ENCODE measurements at regions not wholly inside any gene's neighbourhood (a gene's known extent, or its start where the extent isn't known, plus 50 kb on each side); places are given as distances from the start of the nearest gene placed in this dataset.
"Not testable (repeated sequence)": the region's sequence is repeated elsewhere in the genome, so short reads cannot be mapped to it uniquely, and the experiment has no call there.

DNA sequence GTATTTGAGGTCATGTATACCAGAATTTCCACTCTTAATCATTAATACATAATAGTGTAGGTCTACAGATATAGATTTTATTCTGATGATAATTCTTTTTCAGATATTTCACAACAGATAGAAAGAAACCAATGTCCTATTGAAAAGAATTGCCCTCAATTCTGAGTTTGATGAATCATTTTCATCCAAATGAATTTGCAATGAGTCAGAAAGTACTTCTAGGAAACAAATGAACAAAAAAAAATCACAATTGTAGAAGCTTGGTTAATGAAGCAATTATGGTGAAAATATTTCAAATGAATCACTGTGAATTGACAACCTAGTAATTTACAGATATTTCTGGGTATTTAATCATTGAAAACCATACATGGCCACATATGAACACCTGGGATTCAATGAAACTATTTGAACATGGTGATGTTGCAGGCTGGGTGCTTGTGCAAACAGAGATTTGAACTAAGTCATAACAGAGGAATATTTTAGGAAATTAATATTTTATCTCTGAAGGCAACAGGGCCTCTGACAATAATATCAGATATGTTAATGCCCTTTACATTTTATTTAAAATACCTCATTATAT is 360.9 kb downstream of the SLITRK5 start:
- TF ChIP-seq, protein P1, sequence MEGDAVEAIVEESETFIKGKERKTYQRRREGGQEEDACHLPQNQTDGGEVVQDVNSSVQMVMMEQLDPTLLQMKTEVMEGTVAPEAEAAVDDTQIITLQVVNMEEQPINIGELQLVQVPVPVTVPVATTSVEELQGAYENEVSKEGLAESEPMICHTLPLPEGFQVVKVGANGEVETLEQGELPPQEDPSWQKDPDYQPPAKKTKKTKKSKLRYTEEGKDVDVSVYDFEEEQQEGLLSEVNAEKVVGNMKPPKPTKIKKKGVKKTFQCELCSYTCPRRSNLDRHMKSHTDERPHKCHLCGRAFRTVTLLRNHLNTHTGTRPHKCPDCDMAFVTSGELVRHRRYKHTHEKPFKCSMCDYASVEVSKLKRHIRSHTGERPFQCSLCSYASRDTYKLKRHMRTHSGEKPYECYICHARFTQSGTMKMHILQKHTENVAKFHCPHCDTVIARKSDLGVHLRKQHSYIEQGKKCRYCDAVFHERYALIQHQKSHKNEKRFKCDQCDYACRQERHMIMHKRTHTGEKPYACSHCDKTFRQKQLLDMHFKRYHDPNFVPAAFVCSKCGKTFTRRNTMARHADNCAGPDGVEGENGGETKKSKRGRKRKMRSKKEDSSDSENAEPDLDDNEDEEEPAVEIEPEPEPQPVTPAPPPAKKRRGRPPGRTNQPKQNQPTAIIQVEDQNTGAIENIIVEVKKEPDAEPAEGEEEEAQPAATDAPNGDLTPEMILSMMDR (conservative IDR thresholded peaks at IDR 0.05; ENCODE audit: low read depth), result no peak
- CTCF ChIA-PET, result interaction anchor here (0.6 kb wide), 1 partner anchor 352 kb away, joined by 3 read pairs; no protein-coding TSS in a partner anchor
- POLR2A ChIA-PET (ENCODE audit: low non-redundant PET), result no interaction called here
- no peak overlapping the region for H3K27ac ChIP-seq
- DNase-seq (ENCODE audit: low spot score), result peak; percentile 25

DNA sequence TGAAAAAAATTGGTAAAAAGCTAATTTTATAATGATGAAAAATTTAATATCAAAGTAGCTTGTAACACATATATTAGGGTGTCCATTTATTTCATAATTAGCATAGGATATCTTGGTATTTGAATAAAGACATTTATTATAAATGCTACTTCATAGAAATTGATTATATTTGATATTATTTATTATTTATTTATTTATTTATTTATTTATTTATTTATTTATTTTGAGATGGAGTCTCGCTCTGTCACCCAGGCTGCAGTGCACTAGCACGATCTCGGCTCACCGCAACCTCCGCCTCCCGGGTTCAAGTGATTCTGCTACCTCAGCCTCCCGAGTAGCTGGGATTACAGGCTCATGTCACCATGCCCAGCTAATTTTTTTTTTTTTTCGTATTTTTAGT is 365.0 kb downstream of the SLITRK5 start:
- CTCF ChIA-PET; H3K27ac ChIP-seq; DNase-seq (ENCODE audit: low spot score); POLR2A ChIA-PET (ENCODE audit: low non-redundant PET): not testable (repeated sequence)

DNA sequence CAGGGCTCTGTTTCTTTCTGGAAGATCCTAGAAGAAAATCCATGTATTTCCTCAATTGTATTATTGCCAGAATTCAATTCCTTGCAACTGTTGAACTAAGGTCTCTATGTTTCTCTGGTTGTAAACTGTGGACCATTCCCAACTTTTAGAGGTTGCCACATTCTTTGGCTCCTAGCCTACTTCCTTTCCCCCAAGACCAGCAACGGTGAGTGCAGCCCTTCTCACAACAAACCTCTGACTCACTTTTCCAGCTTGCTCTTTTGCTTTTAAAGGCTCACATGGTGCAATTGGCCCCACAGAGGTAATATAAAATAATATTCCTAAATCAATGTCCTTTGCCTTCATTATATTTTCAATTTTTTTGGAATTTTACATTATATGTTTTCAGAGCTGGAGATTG is 371.3 kb downstream of the SLITRK5 start:
- TF ChIP-seq, protein P1 (conservative IDR thresholded peaks at IDR 0.05; ENCODE audit: low read depth), result no peak
- CTCF ChIA-PET, result no interaction called here

DNA sequence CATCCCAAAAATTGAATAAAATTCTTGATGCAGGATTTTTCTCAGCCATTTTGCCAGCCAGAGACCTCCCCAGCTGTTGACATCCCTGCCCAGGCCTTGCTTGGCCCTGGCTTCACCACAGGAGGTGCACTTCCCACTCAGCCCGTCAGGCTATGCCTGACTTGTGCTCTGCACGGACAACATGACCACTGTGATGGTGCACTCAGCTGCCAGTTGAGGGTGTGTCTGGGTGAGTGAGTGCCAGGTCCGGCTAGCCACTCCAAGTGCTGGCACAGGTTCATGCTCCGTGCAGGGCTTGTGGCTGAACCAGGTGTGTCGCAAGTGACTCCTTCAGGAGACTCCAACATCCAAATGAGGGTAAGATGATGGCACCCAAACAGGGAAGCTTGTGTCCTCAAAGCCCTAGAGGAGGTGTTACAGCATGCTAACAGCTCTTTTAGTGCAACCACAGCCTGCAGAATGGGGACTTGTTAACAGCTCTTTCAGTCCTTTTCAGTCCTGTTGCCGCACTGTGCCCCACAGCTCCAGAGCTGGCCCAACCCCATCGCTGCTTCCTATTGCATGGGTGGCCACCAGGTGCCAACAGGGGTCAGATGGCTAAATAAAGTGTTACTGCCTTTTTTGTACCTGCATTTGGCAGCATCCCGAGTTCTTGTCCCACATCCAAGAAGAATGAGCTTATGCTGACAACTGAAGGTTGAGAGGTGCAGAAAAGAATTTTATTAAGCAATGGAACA is 380.7 kb downstream of the SLITRK5 start:
- H3K27ac ChIP-seq, result no peak overlapping the region
- TF ChIP-seq, protein P1 (conservative IDR thresholded peaks at IDR 0.05; ENCODE audit: low read depth), result no peak
- ChIA-PET POLR2A (ENCODE audit: low non-redundant PET) (no interaction called here), CTCF (no interaction called here)
- no peak for DNase-seq (ENCODE audit: low spot score)

More for the DNA sequence above, 371.3 kb downstream of the SLITRK5 start:
- POLR2A ChIA-PET (ENCODE audit: low non-redundant PET), result no interaction called here
- no peak overlapping the region for H3K27ac ChIP-seq
- no peak for DNase-seq (ENCODE audit: low spot score)

DNA sequence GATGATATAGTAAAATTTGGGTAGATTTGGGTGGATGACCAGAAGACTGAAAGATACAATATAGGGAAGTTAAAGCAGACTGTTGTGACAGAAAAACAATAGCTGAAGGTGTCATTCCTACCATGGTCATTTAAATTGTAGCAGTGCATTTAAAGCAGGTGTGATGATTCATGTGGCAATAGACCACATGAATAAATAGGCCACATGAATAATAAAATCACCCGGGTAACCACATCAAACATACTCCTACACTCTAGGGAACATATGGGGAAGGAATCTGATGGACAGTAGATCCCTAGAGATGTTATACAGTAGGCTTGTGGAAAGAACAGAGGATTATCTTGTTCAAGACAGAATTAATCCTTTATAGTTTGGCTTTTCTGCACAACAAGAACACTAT is 392.6 kb downstream of the SLITRK5 start:
- DNase-seq (ENCODE audit: low spot score), result no peak
- ChIA-PET POLR2A (ENCODE audit: low non-redundant PET) (no interaction called here), CTCF (interaction anchor here (0.5 kb wide), 1 partner anchor 30 kb away, joined by 4 read pairs; no protein-coding TSS in a partner anchor)
- TF ChIP-seq, protein P1 (conservative IDR thresholded peaks at IDR 0.05; ENCODE audit: low read depth), result no peak
- H3K27ac ChIP-seq, result no peak overlapping the region

DNA sequence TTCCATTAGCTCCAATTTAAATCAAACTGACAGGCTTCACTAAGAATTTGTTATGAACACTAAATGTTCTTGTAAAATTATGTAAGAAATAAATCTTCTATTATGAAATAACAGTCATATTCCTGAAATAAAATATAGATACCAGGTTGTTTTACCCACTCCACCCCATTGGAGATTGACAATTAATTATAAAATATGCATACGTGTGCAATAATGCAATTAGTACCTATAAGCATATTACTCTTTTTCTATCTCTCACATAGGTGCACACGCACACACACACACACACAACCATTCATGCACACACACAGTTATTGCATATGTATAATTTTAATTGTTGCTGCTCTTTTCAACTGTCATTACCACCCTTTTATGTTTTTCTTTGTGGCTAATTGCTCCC is 395.7 kb downstream of the SLITRK5 start:
- no peak overlapping the region for H3K27ac ChIP-seq
- TF ChIP-seq, protein P1 (conservative IDR thresholded peaks at IDR 0.05; ENCODE audit: low read depth), result no peak
- no peak for DNase-seq (ENCODE audit: low spot score)
- ChIA-PET CTCF (no interaction called here), POLR2A (ENCODE audit: low non-redundant PET) (no interaction called here)

DNA sequence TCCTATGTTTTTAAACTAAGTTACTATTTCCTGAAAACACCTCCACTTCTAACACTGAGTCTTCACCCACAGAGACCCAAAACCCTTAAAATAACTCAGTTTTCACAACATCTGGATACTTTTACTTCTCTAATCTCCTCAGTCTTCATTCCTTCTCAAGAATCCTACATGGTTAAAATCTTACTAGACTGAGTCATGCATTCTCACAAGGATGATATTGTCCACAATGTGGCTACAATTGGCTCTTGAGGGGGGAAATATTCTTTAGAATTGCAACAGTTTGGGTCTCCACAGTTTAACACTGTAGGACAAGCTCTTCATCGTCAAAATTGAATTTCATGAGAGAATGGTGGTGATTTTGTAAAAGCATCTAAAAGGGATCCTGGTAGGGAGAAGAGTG is 397.1 kb downstream of the SLITRK5 start:
- DNase-seq (ENCODE audit: low spot score), result no peak
- ChIA-PET POLR2A (ENCODE audit: low non-redundant PET) (no interaction called here), CTCF (interaction anchor here (0.7 kb wide), 1 partner anchor 10 kb away, joined by 3 read pairs; no protein-coding TSS in a partner anchor)
- TF ChIP-seq, protein P1 (conservative IDR thresholded peaks at IDR 0.05; ENCODE audit: low read depth), result no peak
- H3K27ac ChIP-seq, result no peak overlapping the region

All from RWPE1 (cell line).